CD4-positive, alpha-beta T cell treated with Interleukin-15 for 1 hour (primary cell): ENCODE measurements at regions not wholly inside any gene's neighbourhood (a gene's known extent, or its start where the extent isn't known, plus 50 kb on each side); places are given as distances from the start of the nearest gene placed in this dataset.
"Not testable (repeated sequence)": the region's sequence is repeated elsewhere in the genome, so short reads cannot be mapped to it uniquely, and the experiment has no call there.

ENCODE experiments used
- DNase-seq: peaks from one replicate; pipeline ENCODE4 v3.0.0-alpha.2; 2020

DNA sequence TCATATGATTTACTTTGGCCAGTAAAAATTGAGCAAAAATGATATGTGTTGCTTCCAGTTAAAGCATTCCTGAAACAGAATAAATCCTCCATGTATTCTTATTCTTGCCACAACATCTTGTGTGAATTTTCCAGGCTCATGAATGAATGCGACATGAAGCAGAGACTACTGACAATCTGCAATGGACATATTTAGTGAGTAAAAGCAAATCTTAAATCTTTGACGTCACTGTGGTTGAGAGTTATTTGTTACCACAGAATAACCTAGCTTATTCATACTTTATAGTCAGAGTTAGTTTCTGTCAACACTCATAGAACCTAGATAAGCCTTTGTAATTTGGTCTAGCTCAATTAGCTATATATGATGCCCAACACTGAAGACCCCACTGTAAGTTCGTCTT lies 1443.1 kb downstream of the PCDH9 start:
- no peak for DNase-seq

DNA sequence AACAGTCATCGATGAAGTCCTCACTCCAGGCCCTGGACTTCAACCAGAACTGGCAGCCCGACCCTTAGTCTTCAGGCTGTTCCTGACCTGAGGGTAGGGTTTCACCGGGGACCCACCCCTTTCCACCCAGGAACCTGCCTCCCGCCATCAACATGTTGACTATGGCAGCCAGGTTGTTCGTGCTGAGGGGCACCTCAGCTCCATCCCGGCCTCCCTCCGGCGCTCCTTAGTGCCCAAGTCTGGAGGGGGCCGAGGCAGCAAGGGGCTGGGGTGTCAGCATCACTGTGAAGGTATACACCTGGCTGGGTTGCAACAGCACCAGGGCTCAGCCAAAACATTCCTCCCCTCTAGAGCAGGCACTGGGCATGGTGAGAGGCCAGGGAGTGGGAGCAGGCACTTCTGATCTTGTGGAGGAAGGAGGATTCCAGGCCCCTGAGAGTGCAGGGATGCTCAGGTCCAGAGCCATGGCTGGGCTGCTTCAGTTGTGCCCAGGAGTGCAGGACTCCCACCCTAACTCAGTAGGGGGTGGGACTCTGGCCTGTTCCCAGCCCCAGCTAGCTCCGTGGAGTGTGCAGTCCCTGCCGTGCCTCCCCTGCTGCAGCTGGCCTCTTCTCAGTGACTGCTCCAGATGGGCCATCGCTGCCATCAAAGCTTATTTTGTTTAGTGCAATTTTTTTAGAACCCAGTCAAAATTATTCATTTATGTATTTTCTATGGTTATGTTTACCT lies 1445.9 kb downstream of the PCDH9 start:
- no peak for DNase-seq

DNA sequence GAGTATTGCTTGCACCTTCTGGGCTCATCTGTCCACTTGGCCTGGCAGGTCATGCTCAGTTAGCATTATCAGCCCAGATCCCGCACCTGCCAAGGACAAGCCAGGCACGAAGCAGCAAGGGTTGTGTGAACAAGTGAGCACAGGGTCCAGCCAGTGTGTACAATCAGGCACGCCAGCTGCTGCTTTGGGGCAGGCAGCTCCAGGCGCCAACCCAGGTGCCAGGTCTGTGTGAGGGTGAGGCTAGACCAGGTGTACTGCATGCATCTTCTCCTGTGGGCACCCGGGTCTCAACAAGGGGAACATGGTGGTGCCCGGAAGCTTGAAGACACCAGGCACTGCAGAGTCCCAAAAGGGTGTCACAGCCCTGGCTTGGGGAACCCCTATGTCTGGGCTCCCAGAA lies 1446.8 kb downstream of the PCDH9 start:
- DNase-seq, result no peak

DNA sequence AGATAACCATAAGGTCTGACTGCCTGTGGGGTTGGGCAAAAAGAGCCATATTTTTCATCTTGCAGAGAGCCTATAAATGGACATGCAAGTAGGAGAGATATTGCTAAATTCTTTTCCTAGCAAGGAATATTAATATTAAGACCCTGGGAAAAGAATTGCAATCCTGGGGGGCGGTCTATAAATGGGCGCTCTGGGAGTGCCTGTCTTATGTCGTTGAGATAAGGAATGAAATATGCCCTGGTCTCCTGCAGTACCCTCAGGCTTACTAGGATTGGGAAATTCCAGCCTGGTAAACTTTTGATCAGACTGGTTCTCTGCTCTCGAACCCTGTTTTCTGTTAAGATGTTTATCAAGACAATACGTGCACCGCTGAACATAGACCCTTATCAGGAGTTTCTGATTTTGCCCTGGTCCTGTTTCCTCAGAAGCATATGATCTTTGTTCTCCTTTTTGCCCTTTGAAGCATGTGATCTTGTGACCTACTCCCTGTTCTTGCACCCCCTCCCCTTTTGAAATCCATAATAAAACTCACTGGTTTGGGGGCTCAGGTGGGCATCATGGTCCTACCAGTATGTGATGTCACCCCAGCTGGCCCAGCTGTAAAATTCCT lies 1458.3 kb downstream of the PCDH9 start:
- not testable (repeated sequence) for DNase-seq

DNA sequence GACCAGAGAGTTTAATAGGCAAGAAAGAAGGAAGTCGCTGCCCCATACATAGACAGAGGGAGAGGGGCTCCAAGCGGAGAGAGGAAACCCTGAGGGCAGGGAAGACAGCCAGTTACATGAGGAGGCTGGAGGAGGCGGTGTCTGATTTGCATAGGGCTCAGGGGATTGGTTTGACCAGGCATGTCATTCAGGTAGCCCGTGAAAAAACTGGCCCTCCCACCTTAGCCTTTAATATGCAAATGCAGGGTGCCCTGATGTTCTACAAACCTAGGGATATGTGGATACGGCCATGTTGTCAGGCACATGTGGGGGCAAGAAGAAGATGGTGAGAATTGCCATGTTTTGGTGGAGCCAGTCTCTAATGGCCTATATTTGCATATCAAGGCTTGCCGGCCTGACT lies 1461.6 kb downstream of the PCDH9 start:
- DNase-seq, result no peak

DNA sequence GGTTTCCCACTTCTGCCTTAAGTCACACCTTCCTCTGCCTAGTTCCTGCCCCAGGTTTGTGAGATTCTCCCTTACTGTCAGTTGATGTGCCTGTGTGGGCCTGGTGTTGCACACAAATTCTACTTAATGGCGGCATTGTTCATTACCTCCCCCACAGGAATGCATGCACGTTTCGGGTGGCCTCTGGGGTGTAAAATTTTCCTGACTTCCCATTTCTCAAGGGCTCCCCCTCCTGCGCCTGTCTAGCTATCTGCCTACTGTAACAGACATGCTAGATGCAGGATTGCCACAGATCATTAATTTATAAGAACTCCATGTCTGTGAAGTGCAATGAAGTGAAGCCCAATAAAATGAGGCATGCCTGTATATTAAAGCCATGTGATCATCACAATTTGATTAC lies 1466.3 kb downstream of the PCDH9 start:
- no peak for DNase-seq

DNA sequence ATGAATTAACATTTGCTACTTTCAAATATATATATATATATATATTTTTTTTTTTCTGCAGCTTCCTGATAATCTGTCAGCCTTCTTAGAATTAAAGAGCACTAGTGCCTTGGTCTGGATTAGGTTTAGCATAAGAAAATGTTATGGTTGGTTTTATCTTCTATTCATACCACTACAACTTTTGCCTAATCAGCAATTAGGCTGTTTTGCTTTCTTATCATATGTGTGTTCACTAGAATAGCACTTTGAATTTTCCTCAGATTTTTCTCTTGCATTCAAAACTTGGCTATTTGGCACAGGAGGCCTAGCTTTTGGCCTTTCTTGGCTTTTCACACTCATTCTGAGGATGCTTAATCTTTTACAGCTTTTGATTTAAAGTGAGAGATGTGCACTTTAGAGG lies 1468.1 kb downstream of the PCDH9 start:
- DNase-seq, result no peak

DNA sequence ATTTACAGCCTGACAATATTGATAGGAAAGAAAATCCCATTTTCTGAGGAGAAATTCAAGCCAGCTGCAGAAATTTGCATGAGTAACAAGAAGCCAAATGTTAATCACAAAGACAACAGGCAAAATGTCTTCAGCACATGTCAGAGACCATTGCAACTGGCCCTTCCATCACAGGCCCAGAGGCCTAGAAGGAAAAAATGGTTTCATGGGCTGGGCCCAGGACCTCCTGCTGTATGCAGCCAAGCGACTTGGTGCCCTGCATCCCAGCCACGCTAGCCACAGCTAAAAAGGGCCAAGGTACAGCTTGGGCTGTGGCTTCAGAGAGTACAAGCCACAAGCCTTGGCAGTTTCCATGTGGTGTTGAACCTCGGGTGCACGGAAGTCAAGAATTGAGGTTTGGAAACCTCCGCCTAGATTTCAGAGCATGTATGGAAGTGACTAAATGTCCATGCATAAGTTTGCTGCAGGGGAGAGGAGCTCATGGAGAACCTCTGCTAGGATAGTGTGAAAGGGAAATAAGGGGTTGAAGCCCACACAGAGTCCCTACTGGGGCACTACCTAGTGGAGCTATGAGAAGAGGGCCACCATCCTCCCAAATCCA lies 1474.0 kb downstream of the PCDH9 start:
- DNase-seq, result no peak

DNA sequence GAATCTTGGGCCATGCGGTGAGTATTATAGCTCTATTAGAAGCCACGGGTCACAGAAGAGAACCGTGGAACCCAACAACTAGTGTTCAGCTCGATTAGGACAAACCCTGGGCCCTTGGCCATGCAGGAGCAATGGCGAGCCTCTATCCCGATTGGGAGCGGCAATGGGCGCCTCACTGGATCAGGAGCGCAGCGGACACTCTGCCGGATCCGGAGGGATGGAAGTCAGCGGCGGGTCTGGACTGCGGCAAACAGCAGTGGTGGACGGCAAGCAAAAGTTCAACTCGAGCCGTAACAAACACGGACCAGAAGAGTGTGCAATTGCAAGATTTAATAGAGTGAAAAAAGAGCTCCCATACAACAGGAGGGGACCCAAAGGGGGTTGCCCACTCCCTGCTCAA lies 1481.9 kb downstream of the PCDH9 start:
- DNase-seq, result no peak

DNA sequence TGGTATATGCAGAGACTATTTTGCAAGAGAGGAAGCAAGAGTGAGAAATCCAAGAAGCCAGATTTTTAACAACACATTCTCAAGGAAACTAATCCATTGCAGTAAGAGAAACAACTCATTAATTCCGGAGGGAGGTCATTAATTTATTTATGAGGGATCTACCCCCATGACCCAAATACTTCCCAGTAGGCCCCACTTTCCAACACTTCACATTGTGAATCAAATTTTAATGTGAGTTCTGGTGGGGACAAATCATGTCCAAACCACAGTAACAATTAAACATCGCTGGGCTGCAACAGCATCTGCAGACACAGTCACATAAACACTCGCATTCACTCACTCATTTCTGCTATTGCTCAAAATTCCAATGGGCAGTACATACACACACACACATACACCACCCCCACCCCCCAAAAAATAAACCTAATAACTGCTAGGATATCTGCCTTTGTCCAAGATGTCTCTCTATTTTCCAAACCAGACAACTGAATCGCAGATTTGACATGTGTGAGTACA lies 1483.7 kb downstream of the PCDH9 start:
- DNase-seq, result no peak

DNA sequence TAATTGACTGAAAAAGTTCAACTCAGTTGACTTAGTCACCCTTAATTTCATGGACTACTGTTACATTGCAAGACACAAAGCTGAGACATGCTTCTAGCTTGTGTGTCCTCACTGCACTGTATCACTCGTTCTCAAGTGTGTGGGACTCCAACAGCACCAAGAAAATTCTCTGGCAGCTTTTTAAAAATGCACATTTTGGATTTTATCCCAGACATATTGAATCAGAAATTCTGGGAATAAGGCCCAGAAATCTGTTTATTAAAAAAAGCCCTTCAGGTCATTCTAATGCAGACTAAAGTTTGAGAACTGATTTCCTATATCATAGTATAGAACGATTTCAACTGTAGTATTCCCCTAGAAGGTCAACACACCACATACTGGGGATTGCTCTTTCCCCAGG lies 1485.3 kb downstream of the PCDH9 start:
- DNase-seq, result no peak

DNA sequence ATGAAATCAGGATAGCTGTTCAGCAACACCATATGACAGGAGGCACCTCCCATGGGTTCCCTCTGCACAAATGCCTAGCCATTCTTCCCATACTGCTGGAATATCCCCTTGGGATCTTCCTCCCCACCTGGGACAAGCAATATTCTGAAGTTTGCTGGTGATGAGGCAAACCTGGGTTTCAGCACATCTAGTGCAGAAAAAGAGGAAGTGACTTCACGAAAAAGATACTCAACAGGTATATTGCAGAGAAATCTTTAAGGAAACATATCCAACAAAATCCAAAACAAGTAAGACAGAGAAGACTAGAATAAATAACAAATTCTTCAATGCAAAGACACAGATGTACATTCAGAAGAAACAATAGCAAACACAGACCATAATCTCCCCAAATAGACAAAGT lies 1497.0 kb downstream of the PCDH9 start:
- no peak for DNase-seq

DNA sequence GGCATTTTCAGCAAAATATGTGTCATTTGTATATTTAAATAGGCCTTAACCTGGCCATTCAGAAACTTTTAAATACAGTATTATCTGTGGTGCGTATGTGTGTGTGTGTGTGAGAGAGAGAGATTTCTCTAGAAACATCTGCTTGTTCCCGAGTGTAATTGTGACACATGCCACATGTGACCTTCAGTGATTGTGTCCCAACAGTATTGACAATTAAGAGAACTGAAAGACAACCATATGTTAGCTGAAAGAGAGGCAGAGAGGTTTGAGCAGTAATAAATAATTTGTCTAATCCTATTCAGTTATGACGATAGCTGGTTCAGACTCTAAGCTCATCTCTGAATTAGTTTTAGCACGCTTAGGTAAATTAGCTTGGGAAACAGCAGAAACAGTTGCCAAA lies 1503.1 kb downstream of the PCDH9 start:
- DNase-seq, result no peak

DNA sequence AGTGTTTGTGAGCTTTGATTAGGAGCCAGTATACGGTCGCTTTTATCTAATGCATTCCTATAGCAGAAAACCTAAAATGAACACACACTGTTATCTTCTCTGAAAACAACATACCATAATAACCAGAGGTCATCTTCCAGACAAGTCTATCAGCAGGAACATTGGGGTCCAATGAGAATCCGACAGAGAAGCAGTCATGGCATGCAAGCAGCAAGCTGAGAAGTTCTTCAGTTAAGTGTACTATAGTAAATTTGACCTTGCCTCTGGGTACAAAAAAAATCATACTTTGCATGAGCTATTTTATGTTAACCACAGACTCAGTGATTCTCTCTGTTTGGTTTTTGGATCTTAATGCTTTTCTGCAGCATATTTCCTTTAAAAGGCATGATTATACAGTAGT lies 1505.1 kb downstream of the PCDH9 start:
- DNase-seq, result no peak

DNA sequence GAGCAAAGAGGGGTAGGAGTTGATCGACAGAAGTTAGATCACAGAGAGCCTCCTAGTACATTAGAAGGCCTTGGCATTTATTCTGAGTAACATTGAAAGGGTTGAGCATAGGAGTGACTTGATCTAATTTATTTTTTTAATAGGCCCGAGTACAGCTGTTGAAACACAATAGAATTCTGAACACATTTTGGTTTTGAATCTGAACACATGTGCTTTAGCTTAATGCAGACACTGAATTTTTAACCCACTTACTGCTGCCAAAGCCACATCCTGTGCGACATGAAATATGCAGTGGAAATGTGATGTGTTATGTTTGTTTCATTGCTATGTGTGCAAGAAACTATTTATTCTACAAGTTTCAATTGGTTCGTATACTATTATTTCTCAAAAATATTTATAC lies 1505.9 kb downstream of the PCDH9 start:
- no peak for DNase-seq

DNA sequence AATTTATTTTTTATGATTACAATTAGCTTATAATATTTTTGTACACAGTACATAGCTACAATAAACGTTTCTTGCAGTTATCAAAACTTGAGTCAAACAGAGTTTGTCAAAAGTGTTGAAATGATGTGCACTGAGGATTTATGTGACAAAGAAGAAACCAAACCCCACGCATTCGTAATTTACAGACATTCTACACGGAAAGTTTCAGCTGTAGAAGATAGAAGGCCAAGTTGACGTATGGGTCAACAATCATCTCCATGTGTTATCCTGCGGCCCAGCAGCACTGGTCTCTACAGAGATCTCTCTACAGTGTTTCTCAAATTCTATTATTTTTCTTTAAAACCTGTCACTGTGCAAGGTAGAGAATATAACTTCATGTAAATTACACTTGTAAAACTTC lies 1507.6 kb downstream of the PCDH9 start:
- DNase-seq, result no peak

DNA sequence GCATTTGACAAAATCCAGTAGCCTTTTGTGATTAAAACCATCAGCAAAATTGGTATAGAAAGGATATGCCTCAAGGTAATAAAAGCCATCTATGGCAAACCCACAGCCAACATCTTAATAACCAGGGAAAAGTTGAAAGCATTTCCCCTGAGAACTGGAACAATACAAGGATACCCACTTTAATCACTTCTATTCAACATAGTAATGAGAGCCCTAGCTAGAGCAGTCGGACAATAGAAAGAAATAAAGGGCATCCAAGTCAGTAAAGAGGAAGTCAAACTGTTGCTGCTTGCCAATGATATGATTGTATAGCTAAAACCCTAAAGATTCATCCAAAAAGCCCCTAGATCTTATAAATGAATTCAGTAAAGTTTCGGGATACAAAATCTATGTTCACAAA lies 1510.3 kb downstream of the PCDH9 start:
- DNase-seq, result no peak

DNA sequence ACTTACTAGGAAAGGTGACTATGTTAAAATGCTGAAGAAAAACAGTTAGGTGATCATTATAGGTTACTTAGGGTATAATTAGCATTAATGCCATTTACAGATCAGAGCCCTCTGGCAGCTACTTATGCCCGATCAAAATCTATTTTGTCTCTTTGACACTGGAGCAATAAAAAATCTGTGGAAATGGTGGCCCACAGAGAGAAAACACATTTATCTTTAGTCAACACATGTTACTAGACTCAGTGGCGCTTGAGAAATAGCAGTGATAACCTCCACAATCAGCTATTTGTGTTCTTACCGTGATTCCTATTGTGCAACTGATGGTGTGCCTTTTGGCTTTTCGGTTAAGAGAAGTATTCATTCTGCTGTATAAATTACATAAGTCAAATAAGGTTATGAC lies 1519.6 kb downstream of the PCDH9 start:
- no peak for DNase-seq

DNA sequence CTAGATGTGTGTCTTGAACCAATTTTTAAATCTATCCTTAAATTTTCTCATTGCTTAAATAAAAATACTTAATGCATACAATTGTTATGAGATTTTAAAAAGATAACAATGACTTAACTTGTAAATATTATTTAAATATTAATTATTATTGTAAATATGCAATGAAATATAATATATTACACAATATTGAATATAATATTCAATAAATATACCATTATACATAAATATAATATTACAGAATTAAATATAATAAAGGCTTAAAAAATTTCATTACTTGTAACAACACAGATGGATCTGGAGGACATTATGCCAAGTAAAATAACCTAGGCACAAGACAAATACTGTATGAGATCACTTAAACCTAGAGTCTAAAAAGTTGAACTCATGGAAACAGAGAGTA lies 1532.3 kb downstream of the PCDH9 start:
- DNase-seq, result no peak

DNA sequence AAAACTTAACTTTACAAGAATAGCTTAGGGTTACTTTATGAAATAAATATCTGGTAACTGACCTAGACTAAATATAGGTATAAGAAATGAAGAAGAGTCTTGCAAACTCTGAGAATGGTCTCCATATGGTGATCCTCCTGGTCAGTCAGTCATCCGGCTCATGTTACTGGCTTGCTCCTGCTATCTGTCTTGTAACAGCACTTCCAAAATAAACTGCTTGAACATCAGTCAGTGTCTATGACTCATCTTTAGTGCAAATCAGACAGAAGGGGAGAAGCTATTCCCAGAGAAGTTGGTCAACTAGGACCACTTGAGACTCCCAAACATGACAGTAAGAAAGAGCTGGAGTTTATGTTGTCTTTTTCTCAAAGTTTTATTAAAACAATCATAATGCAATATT lies 1550.9 kb downstream of the PCDH9 start:
- DNase-seq, result no peak

DNA sequence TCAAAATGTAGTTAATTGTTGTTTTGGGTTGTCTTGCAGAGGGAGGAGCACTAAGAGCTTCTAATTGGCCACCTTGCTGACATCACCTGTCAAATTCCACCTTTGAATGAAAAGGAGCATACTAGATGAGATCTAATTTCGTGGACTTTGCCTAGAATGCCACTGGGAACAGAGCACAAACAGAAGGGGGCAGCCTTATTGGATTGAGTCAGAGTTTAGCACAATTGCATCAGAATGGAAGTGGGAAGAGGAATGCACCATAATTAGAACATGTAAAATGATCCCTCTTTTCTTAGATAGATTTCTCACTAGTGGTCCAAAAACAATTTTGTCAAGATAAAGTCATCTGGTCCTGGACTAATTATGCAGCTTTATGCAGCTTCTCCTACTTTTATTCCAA lies 1552.2 kb downstream of the PCDH9 start:
- no peak for DNase-seq

DNA sequence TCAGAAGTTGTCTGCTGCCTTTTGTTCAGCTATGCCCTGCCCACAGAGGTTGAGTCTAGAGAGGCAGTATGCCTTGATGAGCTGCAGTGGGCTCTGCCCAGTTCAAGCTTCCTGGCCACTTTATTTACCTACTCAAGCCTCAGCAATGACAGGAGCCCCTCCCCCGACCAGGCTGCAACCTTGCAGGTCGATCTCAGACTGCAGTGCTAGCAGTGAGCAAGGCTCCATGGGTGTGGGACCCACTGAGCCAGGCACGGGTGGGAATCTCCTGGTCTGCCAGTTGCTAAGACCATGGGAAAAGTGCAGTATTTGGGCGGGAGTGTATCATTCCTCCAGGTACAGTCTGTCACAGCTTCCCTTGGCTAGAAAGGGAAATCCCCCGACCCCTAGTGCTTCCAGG lies 1554.8 kb downstream of the PCDH9 start:
- DNase-seq, result not testable (repeated sequence)

DNA sequence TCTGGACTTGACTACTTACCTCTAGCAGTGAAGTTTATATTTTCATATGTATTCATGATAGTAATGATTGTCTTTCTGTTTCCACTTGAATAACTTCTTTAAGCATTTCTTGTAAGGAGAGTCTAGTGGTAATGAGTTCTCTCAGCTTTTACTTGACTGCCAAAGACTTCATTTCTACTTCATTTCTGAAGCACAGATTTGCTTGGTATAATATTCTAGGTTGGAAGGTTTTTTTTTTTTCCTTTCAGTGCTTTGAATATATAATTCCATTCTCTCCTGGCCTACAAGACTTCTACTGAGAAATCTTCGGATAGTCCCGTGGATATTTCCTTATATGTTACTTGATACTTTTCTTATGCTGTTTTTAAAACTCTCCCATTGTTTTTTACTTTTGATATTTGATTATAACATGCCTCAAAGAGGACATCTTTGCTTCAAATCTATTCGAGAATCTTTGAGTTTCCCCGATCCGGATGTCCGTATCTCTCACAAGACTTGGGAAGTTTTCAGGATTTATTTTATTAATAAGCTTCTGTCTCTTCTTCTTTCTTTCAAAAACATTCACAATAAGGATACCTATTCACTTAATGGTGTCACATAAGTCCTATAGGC lies 1560.0 kb downstream of the PCDH9 start:
- no peak for DNase-seq

DNA sequence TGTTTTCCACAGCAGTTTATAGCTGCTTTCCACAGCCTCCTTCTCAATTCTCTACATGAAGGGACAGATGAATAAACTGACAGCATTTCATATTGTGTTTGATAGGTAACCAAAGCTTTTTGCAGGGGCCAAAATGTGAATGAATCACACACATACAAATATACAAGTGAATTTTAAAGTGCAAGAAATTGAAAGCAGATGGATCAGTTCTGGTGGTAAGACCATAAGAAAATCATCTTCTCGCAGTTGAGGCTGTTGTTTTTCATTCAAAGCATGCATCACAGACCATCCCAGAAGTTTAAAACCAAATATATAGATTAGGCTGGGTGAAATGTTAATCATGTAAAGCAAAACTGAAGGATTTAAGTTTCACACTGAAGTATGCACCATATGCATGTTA lies 1569.4 kb downstream of the PCDH9 start:
- DNase-seq, result no peak
